HL-60 (cell line): ENCODE measurements at regions not wholly inside any gene's neighbourhood (a gene's known extent, or its start where the extent isn't known, plus 50 kb on each side); places are given as distances from the start of the nearest gene placed in this dataset.

ENCODE experiments used
- POLR2AphosphoS5 ChIP-seq: IDR thresholded peaks from 2 replicates; pipeline ENCODE4 v1.6.1; 2012; ENCODE audit warnings: low read depth
- REST ChIP-seq: IDR thresholded peaks from 2 replicates; pipeline ENCODE4 v1.6.1; 2012; ENCODE audit warnings: low read depth; ENCODE audit not compliant: insufficient replicate concordance
- TF ChIP-seq, protein P1 (sequence below): IDR thresholded peaks from one replicate; pipeline ENCODE4 v1.5.1; 2011; ENCODE audit warnings: low read length, control low read depth, inconsistent platforms; ENCODE audit not compliant: insufficient read depth

- TF ChIP-seq REST (no peak), POLR2AphosphoS5 (no peak)
- TF ChIP-seq, protein P1, sequence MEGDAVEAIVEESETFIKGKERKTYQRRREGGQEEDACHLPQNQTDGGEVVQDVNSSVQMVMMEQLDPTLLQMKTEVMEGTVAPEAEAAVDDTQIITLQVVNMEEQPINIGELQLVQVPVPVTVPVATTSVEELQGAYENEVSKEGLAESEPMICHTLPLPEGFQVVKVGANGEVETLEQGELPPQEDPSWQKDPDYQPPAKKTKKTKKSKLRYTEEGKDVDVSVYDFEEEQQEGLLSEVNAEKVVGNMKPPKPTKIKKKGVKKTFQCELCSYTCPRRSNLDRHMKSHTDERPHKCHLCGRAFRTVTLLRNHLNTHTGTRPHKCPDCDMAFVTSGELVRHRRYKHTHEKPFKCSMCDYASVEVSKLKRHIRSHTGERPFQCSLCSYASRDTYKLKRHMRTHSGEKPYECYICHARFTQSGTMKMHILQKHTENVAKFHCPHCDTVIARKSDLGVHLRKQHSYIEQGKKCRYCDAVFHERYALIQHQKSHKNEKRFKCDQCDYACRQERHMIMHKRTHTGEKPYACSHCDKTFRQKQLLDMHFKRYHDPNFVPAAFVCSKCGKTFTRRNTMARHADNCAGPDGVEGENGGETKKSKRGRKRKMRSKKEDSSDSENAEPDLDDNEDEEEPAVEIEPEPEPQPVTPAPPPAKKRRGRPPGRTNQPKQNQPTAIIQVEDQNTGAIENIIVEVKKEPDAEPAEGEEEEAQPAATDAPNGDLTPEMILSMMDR: no peak
Measured at GRCh38 chr6:139824864-139825263, 450.4 kb upstream of the CITED2 start.
